Cardiac muscle cell (in vitro differentiated cells and primary cell): ENCODE measurements at regions not wholly inside any gene's neighbourhood (a gene's known extent, or its start where the extent isn't known, plus 50 kb on each side); places are given as distances from the start of the nearest gene placed in this dataset.
A peak's percentile ranks its signal among the peaks of the same experiment; 100 is the strongest.
"Not testable (repeated sequence)": the region's sequence is repeated elsewhere in the genome, so short reads cannot be mapped to it uniquely, and the experiment has no call there.

ENCODE experiments used
- DNase-seq, 2 donors: peaks; one replicate each; pipeline versions ENCODE4 v3.0.0 to v3.0.0-alpha.2; 2010 to 2017; ENCODE audit warnings: low read depth in 1 of 2, low spot score in 1 of 2
- H3K27ac ChIP-seq: fragments of 200-600 bp; sonication (generic); 2 replicates; pipeline ENCODE4 v1.5.1; 2016
- H3K27me3 ChIP-seq: fragments of 200-600 bp; sonication (generic); 2 replicates; pipeline ENCODE4 v1.6.0; 2016; ENCODE audit warnings: control low read depth
- H3K36me3 ChIP-seq: fragments of 200-600 bp; sonication (generic); 2 replicates; pipeline ENCODE4 v1.5.1; 2016; ENCODE audit warnings: control low read depth
- H3K4me1 ChIP-seq: fragments of 200-600 bp; sonication (generic); 2 replicates; pipeline ENCODE4 v1.8.1; 2017; ENCODE audit warnings: low read depth, mild to moderate bottlenecking, mixed run types
- H3K4me3 ChIP-seq: fragments of 200-600 bp; sonication (generic); 2 replicates; pipeline ENCODE4 v1.5.1; 2016; ENCODE audit warnings: mild to moderate bottlenecking
- H3K9me3 ChIP-seq: fragments of 200-600 bp; sonication (generic); 2 replicates; pipeline ENCODE4 v1.5.1; 2017; ENCODE audit warnings: low read depth, mild to moderate bottlenecking, control low read depth
- TF ChIP-seq, protein P1 (sequence below): IDR thresholded peaks from 2 replicates; pipeline ENCODE4 v1.5.1; 2012; ENCODE audit warnings: low read depth, mild to moderate bottlenecking, low read length

DNA sequence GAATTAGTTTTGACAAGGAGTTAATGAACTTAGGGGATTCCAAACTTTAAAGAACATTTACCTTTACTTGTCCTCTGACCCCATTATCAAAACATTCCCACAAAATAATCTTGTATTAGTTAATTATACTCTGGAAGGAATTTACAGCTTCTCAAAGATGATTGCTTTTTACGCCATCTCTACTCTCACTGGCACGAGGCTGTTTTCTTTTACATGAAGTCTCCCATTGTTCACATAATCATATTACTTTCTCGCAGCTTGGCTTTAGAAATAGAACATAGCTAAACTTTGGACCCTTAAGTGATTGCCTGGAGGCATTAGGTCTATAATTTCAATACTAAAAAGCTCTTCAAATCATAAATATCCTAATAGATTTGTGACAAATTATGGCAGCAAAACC lies 592.9 kb downstream of the TRIML1 start:
- DNase-seq = no peak
- Histone ChIP-seq H3K4me1 (no peaks in the 10 kb centered on the region), H3K9me3 (no peaks in the 10 kb centered on the region), H3K36me3 (no peaks in the 10 kb centered on the region), H3K27me3 (no peaks in the 10 kb centered on the region), H3K4me3 (no peak overlapping the region), H3K27ac (no peak overlapping the region)
- TF ChIP-seq, protein P1, sequence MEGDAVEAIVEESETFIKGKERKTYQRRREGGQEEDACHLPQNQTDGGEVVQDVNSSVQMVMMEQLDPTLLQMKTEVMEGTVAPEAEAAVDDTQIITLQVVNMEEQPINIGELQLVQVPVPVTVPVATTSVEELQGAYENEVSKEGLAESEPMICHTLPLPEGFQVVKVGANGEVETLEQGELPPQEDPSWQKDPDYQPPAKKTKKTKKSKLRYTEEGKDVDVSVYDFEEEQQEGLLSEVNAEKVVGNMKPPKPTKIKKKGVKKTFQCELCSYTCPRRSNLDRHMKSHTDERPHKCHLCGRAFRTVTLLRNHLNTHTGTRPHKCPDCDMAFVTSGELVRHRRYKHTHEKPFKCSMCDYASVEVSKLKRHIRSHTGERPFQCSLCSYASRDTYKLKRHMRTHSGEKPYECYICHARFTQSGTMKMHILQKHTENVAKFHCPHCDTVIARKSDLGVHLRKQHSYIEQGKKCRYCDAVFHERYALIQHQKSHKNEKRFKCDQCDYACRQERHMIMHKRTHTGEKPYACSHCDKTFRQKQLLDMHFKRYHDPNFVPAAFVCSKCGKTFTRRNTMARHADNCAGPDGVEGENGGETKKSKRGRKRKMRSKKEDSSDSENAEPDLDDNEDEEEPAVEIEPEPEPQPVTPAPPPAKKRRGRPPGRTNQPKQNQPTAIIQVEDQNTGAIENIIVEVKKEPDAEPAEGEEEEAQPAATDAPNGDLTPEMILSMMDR = no peak

DNA sequence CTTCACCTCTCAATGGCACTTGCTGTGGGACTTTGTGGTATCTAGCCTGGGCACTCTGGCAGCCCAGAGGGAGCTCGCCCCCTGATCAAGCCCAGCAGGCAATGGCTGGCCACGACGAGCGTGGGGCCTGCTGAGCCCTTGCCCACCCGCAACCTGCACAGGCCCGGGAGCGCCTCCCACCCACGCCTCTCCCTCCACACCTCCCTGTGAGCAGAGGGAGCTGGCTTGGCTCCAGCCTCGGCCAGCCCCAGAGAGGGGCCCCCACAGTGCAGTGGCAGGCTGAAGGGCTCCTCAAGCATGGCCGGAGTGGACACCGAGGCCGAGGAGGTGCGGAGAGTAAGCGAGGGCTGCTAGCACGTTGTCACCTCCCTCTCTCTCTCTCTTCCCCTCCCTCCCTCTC lies 595.8 kb downstream of the TRIML1 start:
- Histone ChIP-seq H3K27me3 (no peaks in the 10 kb centered on the region), H3K27ac (no peak overlapping the region), H3K4me1 (no peaks in the 10 kb centered on the region), H3K4me3 (no peak overlapping the region), H3K9me3 (no peaks in the 10 kb centered on the region), H3K36me3 (no peaks in the 10 kb centered on the region)
- no peak for DNase-seq
- TF ChIP-seq, protein P1 = no peak

DNA sequence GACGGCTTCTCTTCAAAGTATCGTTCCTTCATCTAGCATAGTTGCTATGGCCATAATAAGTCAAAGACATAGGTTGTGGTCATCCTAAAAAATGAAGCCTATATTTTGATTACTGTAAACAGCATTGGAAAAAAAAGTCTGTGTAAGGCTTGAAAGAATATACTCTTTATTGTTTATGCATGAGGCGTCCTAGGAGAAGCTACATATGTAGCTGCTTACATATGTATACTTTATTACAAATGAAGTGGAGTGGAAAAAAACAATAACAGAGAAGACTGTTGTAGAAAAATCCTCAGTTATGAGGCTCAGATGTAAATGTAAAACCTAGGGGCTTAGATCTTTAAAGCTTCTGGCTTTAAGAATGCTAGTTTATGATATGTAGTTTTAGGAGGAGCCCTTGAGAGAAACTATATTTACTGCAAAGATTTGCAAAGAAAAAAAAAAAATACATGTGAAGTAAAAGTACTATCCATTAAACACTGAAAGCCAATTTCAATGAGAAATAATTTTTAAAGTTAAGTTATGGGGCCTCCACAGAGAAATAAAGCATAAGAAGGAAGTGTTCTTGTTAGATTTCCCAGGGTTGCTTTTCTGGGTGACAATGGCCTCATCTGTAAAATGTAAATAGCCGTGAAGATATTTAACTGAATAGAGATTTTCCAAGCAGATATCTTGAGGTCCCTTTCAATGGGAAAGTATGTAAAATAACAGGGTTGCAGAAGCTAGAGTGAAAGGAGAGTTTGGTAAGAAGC lies 598.2 kb downstream of the TRIML1 start:
- Histone ChIP-seq H3K9me3 (no peaks in the 10 kb centered on the region), H3K27me3 (no peaks in the 10 kb centered on the region), H3K27ac (no peak overlapping the region), H3K36me3 (no peaks in the 10 kb centered on the region), H3K4me1 (no peaks in the 10 kb centered on the region), H3K4me3 (no peak overlapping the region)
- TF ChIP-seq, protein P1 = no peak
- no peak for DNase-seq

DNA sequence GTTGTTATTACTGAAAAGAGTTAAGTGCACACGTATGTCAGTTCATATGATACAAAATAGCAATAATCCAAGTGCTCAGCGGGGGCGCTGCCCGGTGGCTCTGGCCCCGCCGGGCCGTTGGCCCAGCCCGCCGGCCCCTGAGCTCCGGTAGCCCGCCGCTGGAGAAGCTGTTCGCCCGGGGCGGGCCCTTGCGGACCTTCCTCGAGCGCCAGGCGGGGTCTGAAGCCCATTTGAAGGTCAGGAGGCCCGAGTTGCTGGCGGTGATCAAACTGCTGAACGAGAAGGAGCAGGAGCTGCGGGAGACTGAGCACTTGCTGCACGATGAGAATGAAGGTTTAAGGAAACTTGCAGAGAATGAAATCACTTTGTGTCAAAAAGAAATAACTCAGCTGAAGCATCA lies 599.0 kb downstream of the TRIML1 start:
- peak overlapping the region; percentile 28 for H3K4me3 ChIP-seq
- not testable (repeated sequence) for H3K36me3 ChIP-seq, H3K27ac ChIP-seq, H3K9me3 ChIP-seq, H3K27me3 ChIP-seq, H3K4me1 ChIP-seq
- DNase-seq = peak; percentile 9 to 11

DNA sequence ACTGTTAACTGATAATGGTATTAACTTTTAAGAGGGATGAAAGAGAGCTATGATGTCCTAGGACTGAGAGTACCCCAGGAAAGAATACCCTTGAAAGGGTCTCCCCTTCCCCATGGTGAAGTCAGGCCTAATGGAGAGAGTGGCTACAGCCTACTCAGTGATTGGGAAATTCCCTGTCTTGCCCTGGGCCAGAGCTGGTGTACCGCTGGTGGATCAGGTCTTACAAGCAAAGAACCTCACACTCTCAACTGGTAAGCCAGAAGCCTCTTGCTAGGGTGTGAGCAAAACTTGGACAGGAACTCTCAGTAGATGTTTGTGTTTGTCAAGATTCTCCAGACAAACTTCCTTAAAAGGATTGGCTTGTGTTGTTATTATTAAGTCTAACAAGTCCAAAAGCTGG lies 600.9 kb downstream of the TRIML1 start:
- H3K27me3 ChIP-seq, H3K4me3 ChIP-seq, H3K27ac ChIP-seq, H3K4me1 ChIP-seq, H3K36me3 ChIP-seq, H3K9me3 ChIP-seq, DNase-seq: not testable (repeated sequence)

DNA sequence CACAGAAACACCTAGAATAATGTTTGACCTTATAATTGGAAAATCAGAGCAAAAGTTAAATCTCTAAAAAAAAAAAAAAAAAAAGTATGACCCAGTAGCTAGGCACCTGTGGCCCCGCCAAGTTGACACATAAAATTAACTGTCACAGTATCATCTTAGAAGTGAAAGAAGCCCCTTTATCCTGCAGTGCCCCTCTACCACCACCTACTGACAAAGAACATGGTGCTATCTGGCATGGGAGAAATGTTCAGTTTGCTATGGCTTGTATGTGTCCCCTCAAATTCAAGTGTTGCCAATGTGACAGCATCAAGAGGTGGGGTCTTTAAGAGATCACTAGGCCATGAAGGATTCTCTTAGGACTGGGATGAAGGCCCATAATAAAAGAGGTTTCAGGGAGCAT lies 601.5 kb downstream of the TRIML1 start:
- not testable (repeated sequence) for H3K27ac ChIP-seq, H3K4me1 ChIP-seq, DNase-seq, H3K36me3 ChIP-seq, H3K9me3 ChIP-seq, H3K27me3 ChIP-seq, H3K4me3 ChIP-seq

DNA sequence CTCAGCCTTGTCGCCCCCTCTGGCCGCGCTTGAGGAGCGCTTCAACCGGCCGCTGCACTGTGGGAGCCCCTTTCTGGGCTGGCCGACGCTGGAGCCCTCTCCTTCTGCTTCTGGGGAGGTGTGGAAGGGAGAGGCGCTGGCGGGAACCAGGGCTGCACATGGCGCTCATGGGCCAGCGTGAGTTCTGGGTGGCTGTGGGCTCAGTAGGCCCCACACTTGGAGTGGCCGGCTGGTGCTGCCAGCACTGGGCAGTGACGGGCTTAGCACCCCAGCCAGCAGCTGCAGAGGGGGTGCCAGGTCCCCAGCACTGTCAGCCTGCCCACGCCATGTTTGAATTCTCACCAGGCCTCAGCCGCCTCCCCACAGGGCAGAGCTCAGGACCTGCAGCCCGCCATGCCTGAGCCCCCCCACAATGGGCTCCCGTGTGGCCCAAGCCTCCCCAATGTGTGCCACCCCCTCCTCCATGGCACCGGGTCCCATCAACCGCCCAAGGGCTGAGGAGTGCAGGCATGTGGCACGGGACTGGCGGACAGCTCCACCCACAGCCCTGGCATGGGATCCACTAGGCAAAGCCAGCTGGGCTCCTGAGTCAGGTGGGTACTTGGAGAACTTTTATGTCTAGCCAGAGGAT lies 615.2 kb downstream of the TRIML1 start:
- Histone ChIP-seq H3K27me3 (no peaks in the 10 kb centered on the region), H3K36me3 (no peaks in the 10 kb centered on the region), H3K9me3 (no peaks in the 10 kb centered on the region), H3K4me1 (no peaks in the 10 kb centered on the region), H3K27ac (no peak overlapping the region), H3K4me3 (no peak overlapping the region)
- TF ChIP-seq, protein P1 = no peak
- DNase-seq = no peak
